HG02973 (cell line): ENCODE measurements at regions not wholly inside any gene's neighbourhood (a gene's known extent, or its start where the extent isn't known, plus 50 kb on each side); places are given as distances from the start of the nearest gene placed in this dataset.

Experiments
- ATAC-seq: cut with Tn5 transposase; IDR thresholded peaks from one replicate; pipeline ENCODE4 v1.9.1; 2021; ENCODE audit warnings: moderate library complexity; ENCODE audit not compliant: unreplicated experiment

GRCh38 chr11:16448123-16448717, 91.9 kb upstream of the SOX6 start:
- ATAC-seq, result no peak

- no peak for ATAC-seq
Observed at GRCh38 chr11:16441461-16441860, 85.1 kb upstream of the SOX6 start.

- ATAC-seq, result no peak
Observed at GRCh38 chr11:16440136-16440535, 83.8 kb upstream of the SOX6 start.

- ATAC-seq, result no peak
Observed at GRCh38 chr11:16434036-16434435, 77.7 kb upstream of the SOX6 start.

- ATAC-seq, result no peak
Observed at GRCh38 chr11:16430674-16431073, 74.3 kb upstream of the SOX6 start.

GRCh38 chr11:16421826-16422225, 65.5 kb upstream of the SOX6 start:
- ATAC-seq, result no peak

- ATAC-seq, result no peak
Observed at GRCh38 chr11:16418428-16419097, 62.2 kb upstream of the SOX6 start.

- ATAC-seq, result peak; percentile 85
Observed at GRCh38 chr11:16412525-16413172, 56.3 kb upstream of the SOX6 start.

GRCh38 chr11:16410479-16410878, 54.1 kb upstream of the SOX6 start:
- no peak for ATAC-seq

- ATAC-seq, result no peak
Observed at GRCh38 chr11:16408619-16409018, 52.3 kb upstream of the SOX6 start.

GRCh38 chr11:16406226-16406625, 49.9 kb upstream of the SOX6 start:
- ATAC-seq, result no peak
